PC-3 (cell line): ENCODE measurements at regions not wholly inside any gene's neighbourhood (a gene's known extent, or its start where the extent isn't known, plus 50 kb on each side); places are given as distances from the start of the nearest gene placed in this dataset.
"Not testable (repeated sequence)": the region's sequence is repeated elsewhere in the genome, so short reads cannot be mapped to it uniquely, and the experiment has no call there.

Source experiments
- ATAC-seq: fragments of 200-7000 bp; cut with Tn5 transposase; 2 replicates; pipeline ENCODE4 v1.9.1; 2020; ENCODE audit warnings: mild to moderate bottlenecking, moderate library complexity
- BruUV-seq: library from RNA; stranded (reverse); fragments of 400-500 nt; replicated peaks from 2 replicates; lab custom pipeline; 2021; lab: Mats Ljungman, UMichigan
- CTCF ChIA-PET: fragments of 300-600 bp; sonication (Branson Sonifier 250); formaldehyde crosslinking; loops from one replicate; lab custom pipeline; 2022; ENCODE audit warnings: antibody characterized with exemption; lab: Charles Lee
- POLR2A ChIA-PET: fragments of 300-600 bp; sonication (Branson Sonifier 250); formaldehyde crosslinking; loops from one replicate; lab custom pipeline; 2022; ENCODE audit warnings: antibody characterized with exemption; ENCODE audit not compliant: unreplicated experiment; lab: Charles Lee
- DNase-seq: peaks from one replicate; pipeline ENCODE4 v3.0.0-alpha.2; 2015
- H2AFZ ChIP-seq: fragments of 300-600 bp; sonication (generic); 2 replicates; pipeline ENCODE4 v1.6.0; 2016; ENCODE audit warnings: antibody characterized with exemption, low read length
- H3F3A ChIP-seq: fragments of 300-600 bp; sonication (generic); one replicate; pipeline ENCODE4 v1.6.0; 2017; ENCODE audit warnings: antibody characterized with exemption, low read length, control low read depth, mild to moderate bottlenecking; ENCODE audit not compliant: unreplicated experiment
- H3K27ac ChIP-seq: fragments of 300-600 bp; sonication (generic); 2 replicates; pipeline ENCODE4 v1.5.1; 2016; ENCODE audit warnings: mild to moderate bottlenecking, low read length
- H3K27me3 ChIP-seq: fragments of 300-600 bp; sonication (generic); 2 replicates; pipeline ENCODE4 v1.6.1; 2016; ENCODE audit warnings: low read length, mixed read lengths
- H3K36me3 ChIP-seq: fragments of 300-600 bp; sonication (generic); 2 replicates; pipeline ENCODE4 v1.6.1; 2016; ENCODE audit warnings: low read depth, mixed run types, low read length, mixed read lengths
- H3K4me1 ChIP-seq: fragments of 300-600 bp; sonication (generic); 2 replicates; pipeline ENCODE4 v1.5.1; 2016; ENCODE audit warnings: low read length; ENCODE audit not compliant: insufficient read depth
- H3K4me2 ChIP-seq: fragments of 300-600 bp; sonication (generic); 2 replicates; pipeline ENCODE4 v1.6.0; 2016; ENCODE audit warnings: low read length
- H3K4me3 ChIP-seq: fragments of 300-600 bp; sonication (generic); 2 replicates; pipeline ENCODE4 v1.5.1; 2016; ENCODE audit warnings: mild to moderate bottlenecking, low read length, mixed read lengths
- H3K79me2 ChIP-seq: fragments of 300-600 bp; sonication (generic); 2 replicates; pipeline ENCODE4 v1.6.1; 2017; ENCODE audit warnings: low read length, mixed read lengths
- H3K9ac ChIP-seq: fragments of 300-600 bp; sonication (generic); 2 replicates; pipeline ENCODE4 v1.6.0; 2016; ENCODE audit warnings: mild to moderate bottlenecking, low read length
- H3K9me2 ChIP-seq: fragments of 300-600 bp; sonication (generic); replicated peaks from 2 replicates; pipeline ENCODE4 v1.6.1; 2016; ENCODE audit warnings: mixed run types, low read length, mixed read lengths
- H3K9me3 ChIP-seq: fragments of 300-600 bp; sonication (generic); 2 replicates; pipeline ENCODE4 v1.6.1; 2016; ENCODE audit warnings: low read length, mixed read lengths
- H4K20me1 ChIP-seq: fragments of 300-600 bp; sonication (generic); 2 replicates; pipeline ENCODE4 v1.6.1; 2016; ENCODE audit warnings: low read length, mixed read lengths
- CTCF ChIP-seq: fragments of 300-600 bp; sonication (generic); conservative IDR thresholded peaks from 2 replicates; pipeline ENCODE4 v1.5.1; 2017; ENCODE audit warnings: antibody characterized with exemption, low read depth, mild to moderate bottlenecking, low read length
- EZH2 ChIP-seq: fragments of 300-600 bp; sonication (generic); IDR thresholded peaks from one replicate; pipeline ENCODE4 v1.6.1; 2017; ENCODE audit warnings: antibody characterized with exemption, mild to moderate bottlenecking, low read length; ENCODE audit not compliant: unreplicated experiment
- EZH2phosphoT487 ChIP-seq: fragments of 300-600 bp; sonication (generic); IDR thresholded peaks from 2 replicates; pipeline ENCODE4 v1.6.1; 2018; ENCODE audit warnings: mild to moderate bottlenecking, antibody characterized with exemption, low read length, borderline replicate concordance
- intact Hi-C: fragments of 100-400 bp; cut with micrococcal nuclease; formaldehyde crosslinking; loops from 2 replicates; pipeline ENCODE4 v1.9.0; 2023

GRCh38 chr4:9679704-9680478 is 101.5 kb upstream of the DRD5 start:
- intact Hi-C loops, result no loop called here
- Histone ChIP-seq H3K9me3 (no peaks in the 10 kb centered on the region), H3K36me3 (no peaks in the 10 kb centered on the region), H3K4me1 (no peaks in the 10 kb centered on the region), H3K4me3 (no peak overlapping the region), H3K27me3 (no peaks in the 10 kb centered on the region), H3K27ac (no peak overlapping the region), H4K20me1 (no peaks in the 10 kb centered on the region), H3K79me2 (no peaks in the 10 kb centered on the region), H3K4me2 (no peak overlapping the region), H3F3A (no peaks in the 10 kb centered on the region), H3K9me2 (no peaks in the 10 kb centered on the region), H3K9ac (no peak overlapping the region), H2AFZ (no peak overlapping the region)
- no peak for TF ChIP-seq CTCF
- TF ChIP-seq EZH2, result no peak
- TF ChIP-seq EZH2phosphoT487, result no peak
- ATAC-seq (no peak), DNase-seq (no peak)
- BruUV-seq, result no TSS peak
- POLR2A ChIA-PET, result no interaction called here
- CTCF ChIA-PET, result no interaction called here

- DNase-seq, H3K4me3 ChIP-seq, BruUV-seq, H3F3A ChIP-seq, H3K36me3 ChIP-seq, H3K79me2 ChIP-seq, H3K4me2 ChIP-seq, CTCF ChIA-PET, H2AFZ ChIP-seq, H3K9ac ChIP-seq, ATAC-seq, H4K20me1 ChIP-seq, H3K9me2 ChIP-seq, H3K27me3 ChIP-seq, intact Hi-C loops, H3K9me3 ChIP-seq, H3K4me1 ChIP-seq, POLR2A ChIA-PET, H3K27ac ChIP-seq: not testable (repeated sequence)
Measured at GRCh38 chr4:9683174-9683573, 98.3 kb upstream of the DRD5 start.

GRCh38 chr4:9685016-9685415 is 96.4 kb upstream of the DRD5 start:
- H3K4me2 ChIP-seq, H3F3A ChIP-seq, H4K20me1 ChIP-seq, intact Hi-C loops, H3K79me2 ChIP-seq, H3K9ac ChIP-seq, H3K9me3 ChIP-seq, H2AFZ ChIP-seq, H3K4me1 ChIP-seq, DNase-seq, ATAC-seq, H3K27ac ChIP-seq, H3K27me3 ChIP-seq, H3K4me3 ChIP-seq, CTCF ChIA-PET, H3K36me3 ChIP-seq, H3K9me2 ChIP-seq, BruUV-seq, POLR2A ChIA-PET: not testable (repeated sequence)

GRCh38 chr4:9685692-9686091 is 95.7 kb upstream of the DRD5 start:
- no peaks in the 10 kb centered on the region for H3K27me3 ChIP-seq
- no peak for TF ChIP-seq CTCF
- TF ChIP-seq EZH2phosphoT487, result no peak
- no peak for TF ChIP-seq EZH2
- no TSS peak for BruUV-seq
- ChIA-PET POLR2A (no interaction called here), CTCF (no interaction called here)
- no peaks in the 10 kb centered on the region for H3K4me1 ChIP-seq
- no peaks in the 10 kb centered on the region for H3K9me3 ChIP-seq
- H2AFZ ChIP-seq, result no peak overlapping the region
- H3K27ac ChIP-seq, result no peak overlapping the region
- H3K4me3 ChIP-seq, result no peak overlapping the region
- no peak for DNase-seq
- H3K9ac ChIP-seq, result no peak overlapping the region
- no peaks in the 10 kb centered on the region for H3F3A ChIP-seq
- no peaks in the 10 kb centered on the region for H3K9me2 ChIP-seq
- no peaks in the 10 kb centered on the region for H4K20me1 ChIP-seq
- H3K4me2 ChIP-seq, result no peak overlapping the region
- no peak for ATAC-seq
- H3K36me3 ChIP-seq, result no peaks in the 10 kb centered on the region
- no peaks in the 10 kb centered on the region for H3K79me2 ChIP-seq
- intact Hi-C loops, result no loop called here

- H3K4me1 ChIP-seq, H2AFZ ChIP-seq, H3K27ac ChIP-seq, H3K9me3 ChIP-seq, H3K36me3 ChIP-seq, H3K9ac ChIP-seq, CTCF ChIA-PET, DNase-seq, H3K27me3 ChIP-seq, H3K79me2 ChIP-seq, H3K4me3 ChIP-seq, intact Hi-C loops, POLR2A ChIA-PET, H4K20me1 ChIP-seq, ATAC-seq, H3F3A ChIP-seq, H3K9me2 ChIP-seq, BruUV-seq, H3K4me2 ChIP-seq: not testable (repeated sequence)
Measured at GRCh38 chr4:9690636-9691237, 90.7 kb upstream of the DRD5 start.
